LNCaP clone FGC (cell line): ENCODE measurements at regions not wholly inside any gene's neighbourhood (a gene's known extent, or its start where the extent isn't known, plus 50 kb on each side); places are given as distances from the start of the nearest gene placed in this dataset.

ENCODE experiments used
- DNase-seq: peaks from one replicate; pipeline ENCODE4 v3.0.0-alpha.2; 2011; ENCODE audit warnings: low read depth
- H3K4me3 ChIP-seq: 2 replicates; pipeline ENCODE4 v1.5.1; 2011; ENCODE audit warnings: mild to moderate bottlenecking, low read depth, low read length, control low read depth
- CTCF ChIP-seq: IDR thresholded peaks from 2 replicates; pipeline ENCODE4 v1.5.1; 2012; ENCODE audit warnings: mild to moderate bottlenecking; ENCODE audit not compliant: control insufficient read depth, insufficient read depth; ENCODE audit errors: extremely low read depth

- no peak for DNase-seq
- H3K4me3 ChIP-seq = no peak overlapping the region
- no peak for TF ChIP-seq CTCF
These were observed 58.6 kb upstream of the PRDM11 start for GRCh38 chr11:45087900-45088160.

- no peak for TF ChIP-seq CTCF
- no peak overlapping the region for H3K4me3 ChIP-seq
- no peak for DNase-seq
These were observed 57.2 kb upstream of the PRDM11 start for GRCh38 chr11:45089251-45089650.

- no peak for DNase-seq
- no peak for TF ChIP-seq CTCF
- H3K4me3 ChIP-seq = no peak overlapping the region
These were observed 56.6 kb upstream of the PRDM11 start for GRCh38 chr11:45089676-45090499.

- no peak for DNase-seq
- TF ChIP-seq CTCF = no peak
These were observed 55.8 kb upstream of the PRDM11 start for GRCh38 chr11:45090607-45091006.

GRCh38 chr11:45091563-45092403 lies 54.7 kb upstream of the PRDM11 start:
- no peak overlapping the region for H3K4me3 ChIP-seq
- no peak for TF ChIP-seq CTCF
- DNase-seq = no peak

More at GRCh38 chr11:45090607-45091006, 55.8 kb upstream of the PRDM11 start:
- H3K4me3 ChIP-seq = no peak overlapping the region

GRCh38 chr11:45092404-45092785 lies 54.0 kb upstream of the PRDM11 start:
- no peak for TF ChIP-seq CTCF
- no peak for DNase-seq

More at GRCh38 chr11:45092404-45092785, 54.0 kb upstream of the PRDM11 start:
- H3K4me3 ChIP-seq = no peak overlapping the region
